GM19238 (cell line): ENCODE measurements at regions not wholly inside any gene's neighbourhood (a gene's known extent, or its start where the extent isn't known, plus 50 kb on each side); places are given as distances from the start of the nearest gene placed in this dataset.

Experiments
- DNase-seq: peaks from one replicate; pipeline ENCODE4 v3.0.0; 2011; ENCODE audit warnings: low spot score; ENCODE audit not compliant: insufficient read length

DNA sequence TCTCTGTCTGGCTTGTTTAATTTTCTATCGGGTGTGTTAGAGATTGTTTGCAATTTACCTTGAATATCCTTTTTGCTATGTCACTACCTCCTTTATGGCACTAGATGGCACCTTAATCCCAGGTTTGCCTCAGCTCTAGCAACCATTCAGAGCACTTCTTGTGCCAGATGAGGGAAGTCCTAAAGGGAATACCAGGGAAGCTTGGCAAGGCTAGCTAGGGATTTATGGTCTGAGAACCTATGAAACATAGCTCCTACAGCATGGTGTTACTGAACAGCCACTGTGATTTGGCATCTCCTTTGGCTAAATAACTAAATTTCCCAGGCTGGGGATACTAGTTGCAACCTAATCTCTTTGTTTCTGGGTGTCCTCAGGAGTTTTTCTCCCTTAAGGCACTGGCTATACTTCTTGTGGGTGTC, 69.0 kb upstream of the VOPP1 start:
- peak; percentile 26 for DNase-seq

DNA sequence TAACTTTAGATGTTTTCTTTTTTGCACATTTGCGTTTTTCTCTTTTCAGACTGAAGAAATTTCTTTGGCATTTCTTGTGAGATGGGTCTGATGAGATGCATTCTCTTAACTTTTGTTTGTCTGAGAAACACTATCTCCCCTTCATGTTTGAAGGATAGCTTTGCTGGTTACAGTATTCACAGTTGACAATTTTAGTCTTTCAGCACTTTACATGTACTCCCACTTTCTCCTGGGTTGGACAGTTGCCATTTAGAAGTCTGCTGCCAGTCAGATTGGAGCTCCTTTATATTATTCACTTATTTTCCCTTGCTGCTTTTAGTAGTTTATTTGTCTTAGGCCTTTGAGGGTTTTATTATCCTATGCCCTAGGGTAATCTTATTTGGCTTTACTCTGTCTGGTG, 67.3 kb upstream of the VOPP1 start:
- no peak for DNase-seq

- DNase-seq: no peak
Observed at GRCh38 chr7:55629051-55629677, 56.9 kb upstream of the VOPP1 start.

- no peak for DNase-seq
Observed at GRCh38 chr7:55624813-55625212, 52.5 kb upstream of the VOPP1 start.

GRCh38 chr7:55623617-55624016, 51.3 kb upstream of the VOPP1 start:
- no peak for DNase-seq

GRCh38 chr7:55622241-55622640, 49.9 kb upstream of the VOPP1 start:
- no peak for DNase-seq
